CD4-positive, alpha-beta T cell treated with Interferon alpha-2 for 1 hour (primary cell): ENCODE measurements at regions not wholly inside any gene's neighbourhood (a gene's known extent, or its start where the extent isn't known, plus 50 kb on each side); places are given as distances from the start of the nearest gene placed in this dataset.
"Not testable (repeated sequence)": the region's sequence is repeated elsewhere in the genome, so short reads cannot be mapped to it uniquely, and the experiment has no call there.

Experiments used
- DNase-seq, 2 donors: peaks; one replicate each; pipeline ENCODE4 v3.0.0-alpha.2; 2020 to 2022

- DNase-seq = no peak
These were observed 289.6 kb downstream of the MAT2B start for GRCh38 chr5:163794993-163795392.

GRCh38 chr5:163807781-163808180 is 302.4 kb downstream of the MAT2B start:
- DNase-seq = no peak

- DNase-seq = no peak
These were observed 304.1 kb downstream of the MAT2B start for GRCh38 chr5:163809473-163809872.

GRCh38 chr5:163813900-163814299 is 308.5 kb downstream of the MAT2B start:
- no peak for DNase-seq

- DNase-seq = no peak
These were observed 309.9 kb downstream of the MAT2B start for GRCh38 chr5:163815240-163815791.

GRCh38 chr5:163821142-163821541 is 315.7 kb downstream of the MAT2B start:
- no peak for DNase-seq

- no peak for DNase-seq
These were observed 317.1 kb downstream of the MAT2B start for GRCh38 chr5:163822548-163822947.

- DNase-seq = no peak
These were observed 320.2 kb downstream of the MAT2B start for GRCh38 chr5:163825661-163826060.

- DNase-seq = no peak
These were observed 320.8 kb downstream of the MAT2B start for GRCh38 chr5:163826201-163826600.

- DNase-seq = no peak
These were observed 326.7 kb downstream of the MAT2B start for GRCh38 chr5:163832155-163832554.

- no peak for DNase-seq
These were observed 333.3 kb downstream of the MAT2B start for GRCh38 chr5:163838738-163839137.

GRCh38 chr5:163846512-163846911 is 341.1 kb downstream of the MAT2B start:
- DNase-seq = no peak

- DNase-seq = no peak
These were observed 350.3 kb downstream of the MAT2B start for GRCh38 chr5:163855754-163856153.

- DNase-seq = no peak
These were observed 356.3 kb downstream of the MAT2B start for GRCh38 chr5:163861670-163862069.

GRCh38 chr5:163867324-163867723 is 361.9 kb downstream of the MAT2B start:
- no peak for DNase-seq

- no peak for DNase-seq
These were observed 362.3 kb downstream of the MAT2B start for GRCh38 chr5:163867738-163868137.

- no peak for DNase-seq
These were observed 364.2 kb downstream of the MAT2B start for GRCh38 chr5:163869581-163869980.

- DNase-seq = no peak
These were observed 365.0 kb downstream of the MAT2B start for GRCh38 chr5:163870441-163870840.

- no peak for DNase-seq
These were observed 369.0 kb downstream of the MAT2B start for GRCh38 chr5:163874431-163874830.

- DNase-seq = not testable (repeated sequence)
These were observed 369.5 kb downstream of the MAT2B start for GRCh38 chr5:163874912-163875311.

- DNase-seq = no peak
These were observed 372.4 kb downstream of the MAT2B start for GRCh38 chr5:163877865-163878264.

- no peak for DNase-seq
These were observed 373.1 kb downstream of the MAT2B start for GRCh38 chr5:163878490-163878889.

- no peak for DNase-seq
These were observed 374.9 kb downstream of the MAT2B start for GRCh38 chr5:163880302-163880701.

GRCh38 chr5:163885117-163885516 is 379.7 kb downstream of the MAT2B start:
- no peak for DNase-seq

GRCh38 chr5:163887854-163888253 is 382.4 kb downstream of the MAT2B start:
- no peak for DNase-seq

GRCh38 chr5:163888366-163888765 is 382.9 kb downstream of the MAT2B start:
- no peak for DNase-seq
